ENCODE measurements at regions not wholly inside any gene's neighbourhood (a gene's known extent, or its start where the extent isn't known, plus 50 kb on each side); places are given as distances from the start of the nearest gene placed in this dataset.

DNA sequence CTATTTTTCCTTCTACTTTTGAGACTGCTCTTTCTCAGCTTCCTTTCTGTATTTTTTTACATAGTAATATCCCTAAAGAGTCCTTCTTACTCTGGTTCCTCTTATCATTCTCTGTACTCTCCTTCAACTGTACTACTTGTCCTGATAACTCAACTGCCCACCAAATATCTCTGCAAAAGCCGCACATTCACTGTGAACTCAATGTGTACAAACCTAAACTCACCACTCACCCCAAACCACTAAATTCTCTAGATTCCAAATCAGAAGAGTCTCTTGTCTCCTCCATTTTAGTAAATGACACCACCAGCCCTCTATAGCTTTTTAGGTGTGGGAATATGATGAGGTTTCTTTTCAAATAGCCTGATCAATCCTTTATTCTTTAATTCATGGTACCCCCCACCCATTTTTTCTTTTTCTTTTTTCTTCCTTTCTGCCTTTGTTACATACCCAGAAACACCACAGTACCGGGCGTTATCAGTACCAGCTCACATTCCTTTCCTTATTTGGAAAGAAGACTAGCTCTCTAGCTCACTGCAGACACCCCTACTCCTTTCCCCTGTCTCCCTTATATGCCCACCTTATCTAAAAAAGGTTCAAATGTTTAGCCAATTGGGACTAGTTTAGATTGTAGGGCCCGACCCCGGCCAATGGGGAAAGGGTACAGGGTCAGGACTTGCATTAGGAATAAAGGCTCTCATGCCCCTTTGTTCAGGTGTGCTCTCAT is 63.1 kb upstream of the RANBP6 start:
- Histone ChIP-seq H3K9ac (ENCODE audit: low read length) (no peak overlapping the region), H3K4me3 (ENCODE audit: low read depth in 1 of 2, low read length in 2 of 2) (no peak overlapping the region), H3K4me1 (ENCODE audit: insufficient read depth, low read length) (peaks cover 5% of the 10 kb centered on the region), H3K36me3 (ENCODE audit: insufficient read depth, low read length) (no peaks in the 10 kb centered on the region), H3K9me3 (ENCODE audit: low read length) (no peaks in the 10 kb centered on the region), H3K27ac (ENCODE audit: low read depth, low read length) (no peak overlapping the region), H3K27me3 (ENCODE audit: control insufficient read depth in 1 of 2, insufficient read depth in 2 of 2, low read length in 2 of 2) (no peaks in the 10 kb centered on the region)

DNA sequence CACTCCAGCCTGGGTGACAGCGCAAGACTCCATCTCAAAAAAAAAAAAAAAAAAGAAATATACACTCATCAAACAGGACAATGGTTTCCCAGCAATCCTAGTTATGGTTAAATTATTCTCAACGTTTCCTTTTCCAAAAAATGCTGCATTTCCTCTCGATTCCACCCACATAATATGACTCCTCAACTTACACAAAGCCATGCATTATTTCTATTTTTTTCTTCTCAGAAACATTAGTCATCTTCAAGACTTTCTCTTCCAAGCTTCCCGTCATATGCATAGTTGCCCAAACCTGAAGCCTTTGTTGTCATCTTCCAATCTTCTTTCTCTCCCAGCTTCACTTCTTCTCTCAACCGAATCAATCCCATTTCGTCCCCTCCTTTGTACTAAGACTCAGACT is 61.4 kb upstream of the RANBP6 start:
- no peaks in the 10 kb centered on the region for H3K36me3 ChIP-seq (ENCODE audit: insufficient read depth, low read length)
- H3K4me1 ChIP-seq (ENCODE audit: insufficient read depth, low read length): peaks cover 5% of the 10 kb centered on the region
- no peak overlapping the region for H3K9ac ChIP-seq (ENCODE audit: low read length)
- no peaks in the 10 kb centered on the region for H3K27me3 ChIP-seq (ENCODE audit: control insufficient read depth in 1 of 2, insufficient read depth in 2 of 2, low read length in 2 of 2)
- H3K9me3 ChIP-seq (ENCODE audit: low read length): no peaks in the 10 kb centered on the region
- no peak overlapping the region for H3K27ac ChIP-seq (ENCODE audit: low read depth, low read length)
- H3K4me3 ChIP-seq (ENCODE audit: low read depth in 1 of 2, low read length in 2 of 2): no peak overlapping the region

DNA sequence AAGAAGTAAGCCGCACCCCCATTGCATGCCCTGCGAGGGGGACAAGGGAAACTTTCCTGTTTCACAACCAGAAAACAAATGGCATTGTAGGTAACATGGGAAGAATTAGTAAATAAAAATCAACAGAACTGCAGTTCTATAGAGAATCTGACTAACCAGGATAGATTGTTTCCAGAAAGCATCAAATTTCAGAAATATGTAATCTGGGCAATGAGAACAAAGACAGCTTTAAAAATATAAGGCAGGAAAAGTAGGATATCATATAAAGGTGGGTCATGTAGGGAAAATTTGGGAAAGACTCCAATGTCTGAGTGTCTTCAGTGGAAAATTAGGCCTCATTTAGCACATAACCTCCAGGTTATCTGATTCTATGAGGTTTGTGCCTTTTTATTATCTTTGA is 58.3 kb upstream of the RANBP6 start:
- H3K27ac ChIP-seq (ENCODE audit: low read depth, low read length): no peak overlapping the region
- no peaks in the 10 kb centered on the region for H3K4me1 ChIP-seq (ENCODE audit: insufficient read depth, low read length)
- H3K36me3 ChIP-seq (ENCODE audit: insufficient read depth, low read length): no peaks in the 10 kb centered on the region
- no peak overlapping the region for H3K9ac ChIP-seq (ENCODE audit: low read length)
- H3K9me3 ChIP-seq (ENCODE audit: low read length): no peaks in the 10 kb centered on the region
- H3K4me3 ChIP-seq (ENCODE audit: low read depth in 1 of 2, low read length in 2 of 2): no peak overlapping the region
- H3K27me3 ChIP-seq (ENCODE audit: control insufficient read depth in 1 of 2, insufficient read depth in 2 of 2, low read length in 2 of 2): no peaks in the 10 kb centered on the region

DNA sequence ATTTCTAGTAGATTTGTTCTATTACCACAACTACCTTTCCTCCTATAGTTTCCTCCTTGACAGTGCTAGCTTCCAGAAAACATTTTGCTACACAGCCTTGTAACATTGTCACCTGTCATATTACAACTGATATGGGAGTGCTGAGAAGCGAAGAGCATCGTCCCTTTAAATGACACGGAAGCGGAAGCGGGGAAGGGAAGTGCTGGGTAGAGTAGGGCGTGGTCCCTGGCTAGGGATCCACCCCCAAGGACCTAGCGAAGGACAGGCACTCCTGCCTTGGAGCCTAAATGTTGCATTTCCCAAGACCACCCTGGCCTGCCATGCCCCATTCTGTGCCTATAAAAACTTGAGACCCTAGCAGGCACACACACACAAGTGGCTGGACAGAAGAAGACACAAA is 57.4 kb upstream of the RANBP6 start:
- Histone ChIP-seq H3K9ac (ENCODE audit: low read length) (no peak overlapping the region), H3K9me3 (ENCODE audit: low read length) (no peaks in the 10 kb centered on the region), H3K27me3 (ENCODE audit: control insufficient read depth in 1 of 2, insufficient read depth in 2 of 2, low read length in 2 of 2) (no peaks in the 10 kb centered on the region), H3K36me3 (ENCODE audit: insufficient read depth, low read length) (no peaks in the 10 kb centered on the region), H3K4me3 (ENCODE audit: low read depth in 1 of 2, low read length in 2 of 2) (no peak overlapping the region), H3K27ac (ENCODE audit: low read depth, low read length) (no peak overlapping the region), H3K4me1 (ENCODE audit: insufficient read depth, low read length) (no peaks in the 10 kb centered on the region)

DNA sequence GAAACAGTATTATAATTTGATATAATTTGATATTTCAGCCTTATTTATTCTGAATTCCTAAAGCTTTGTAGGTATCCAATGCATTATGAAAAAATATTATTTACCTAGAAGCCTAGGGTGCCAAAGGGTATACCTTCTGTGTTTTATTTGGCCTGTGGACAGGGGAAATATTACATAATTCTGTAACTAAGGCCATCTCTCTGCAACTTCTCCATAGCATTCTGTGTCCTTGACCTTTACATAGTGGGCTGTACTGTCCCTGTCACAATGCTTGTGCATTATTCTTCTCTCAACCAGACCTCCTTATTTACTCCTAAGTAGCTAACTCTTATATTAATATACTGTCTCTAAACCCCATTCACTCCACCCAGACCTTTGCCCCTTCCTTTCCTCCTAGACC is 57.0 kb upstream of the RANBP6 start:
- Histone ChIP-seq H3K27me3 (ENCODE audit: control insufficient read depth in 1 of 2, insufficient read depth in 2 of 2, low read length in 2 of 2) (no peaks in the 10 kb centered on the region), H3K36me3 (ENCODE audit: insufficient read depth, low read length) (no peaks in the 10 kb centered on the region), H3K4me1 (ENCODE audit: insufficient read depth, low read length) (no peaks in the 10 kb centered on the region), H3K27ac (ENCODE audit: low read depth, low read length) (no peak overlapping the region), H3K4me3 (ENCODE audit: low read depth in 1 of 2, low read length in 2 of 2) (no peak overlapping the region), H3K9me3 (ENCODE audit: low read length) (no peaks in the 10 kb centered on the region), H3K9ac (ENCODE audit: low read length) (no peak overlapping the region)

DNA sequence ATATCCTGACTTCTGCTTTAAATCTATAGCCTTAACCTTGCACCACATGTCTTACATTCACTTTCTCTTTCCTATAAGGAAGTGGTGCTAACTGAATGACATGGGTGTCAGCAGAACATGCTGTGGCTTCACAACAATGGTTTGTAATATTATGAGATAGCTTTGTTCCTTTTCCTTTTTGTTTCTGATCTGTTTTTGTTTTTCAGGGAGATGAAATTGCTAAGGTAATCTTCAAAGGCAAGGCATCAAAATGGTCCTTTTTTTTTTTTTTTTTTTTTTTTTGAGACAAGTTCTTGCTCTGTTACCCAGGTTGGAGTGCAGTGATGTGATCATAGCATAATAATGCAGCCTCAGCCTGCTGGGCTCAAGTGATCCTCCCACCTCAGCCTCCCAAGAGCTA is 53.6 kb upstream of the RANBP6 start:
- H3K4me1 ChIP-seq (ENCODE audit: insufficient read depth, low read length): no peaks in the 10 kb centered on the region
- no peak overlapping the region for H3K4me3 ChIP-seq (ENCODE audit: low read depth in 1 of 2, low read length in 2 of 2)
- H3K9me3 ChIP-seq (ENCODE audit: low read length): no peaks in the 10 kb centered on the region
- H3K9ac ChIP-seq (ENCODE audit: low read length): no peak overlapping the region
- H3K27me3 ChIP-seq (ENCODE audit: control insufficient read depth in 1 of 2, insufficient read depth in 2 of 2, low read length in 2 of 2): no peaks in the 10 kb centered on the region
- H3K27ac ChIP-seq (ENCODE audit: low read depth, low read length): no peak overlapping the region
- H3K36me3 ChIP-seq (ENCODE audit: insufficient read depth, low read length): no peaks in the 10 kb centered on the region

DNA sequence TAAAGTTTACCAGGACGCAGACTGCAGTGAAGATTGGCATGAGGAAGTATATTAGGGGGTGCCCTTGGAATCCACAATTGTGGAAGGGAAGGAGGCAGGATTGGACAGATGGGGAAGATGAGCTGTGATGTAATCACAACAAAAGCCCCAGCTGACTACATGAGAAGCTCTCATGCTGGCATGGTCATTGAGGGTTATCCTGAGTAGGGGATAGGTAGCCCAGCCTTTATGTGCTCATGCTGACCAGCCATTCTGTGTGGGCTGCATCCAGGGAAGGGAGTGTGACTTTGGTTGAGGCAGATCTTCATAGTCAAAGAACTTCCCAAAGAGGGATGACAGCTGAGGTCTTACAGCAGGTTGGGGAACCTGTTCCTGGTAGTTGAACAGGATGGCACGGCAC is 52.0 kb upstream of the RANBP6 start:
- Histone ChIP-seq H3K9me3 (ENCODE audit: low read length) (no peaks in the 10 kb centered on the region), H3K27me3 (ENCODE audit: control insufficient read depth in 1 of 2, insufficient read depth in 2 of 2, low read length in 2 of 2) (no peaks in the 10 kb centered on the region), H3K36me3 (ENCODE audit: insufficient read depth, low read length) (no peaks in the 10 kb centered on the region), H3K9ac (ENCODE audit: low read length) (no peak overlapping the region), H3K4me1 (ENCODE audit: insufficient read depth, low read length) (no peaks in the 10 kb centered on the region), H3K4me3 (ENCODE audit: low read depth in 1 of 2, low read length in 2 of 2) (no peak overlapping the region), H3K27ac (ENCODE audit: low read depth, low read length) (no peak overlapping the region)
